ENCODE measurements at regions not wholly inside any gene's neighbourhood (a gene's known extent, or its start where the extent isn't known, plus 50 kb on each side); places are given as distances from the start of the nearest gene placed in this dataset.

- Histone ChIP-seq H3K4me3 (ENCODE audit: low read depth, low read length, poor library complexity, severe bottlenecking) (no peak overlapping the region), H3K27ac (ENCODE audit: low read depth, low read length, poor library complexity, severe bottlenecking) (no peak overlapping the region), H3K27me3 (ENCODE audit: insufficient read depth, low read length) (no peaks in the 10 kb centered on the region), H3K9me2 (ENCODE audit: low read depth, low read length) (no peaks in the 10 kb centered on the region), H3K79me2 (ENCODE audit: insufficient read depth, low read length) (no peaks in the 10 kb centered on the region), H3K9ac (ENCODE audit: low read length) (no peak overlapping the region), H3K9me3 (ENCODE audit: low read length) (no peaks in the 10 kb centered on the region), H3K4me1 (ENCODE audit: insufficient read depth, low read length, severe bottlenecking) (peaks cover 14% of the 10 kb centered on the region), H3F3A (ENCODE audit: insufficient read depth, low read length) (no peaks in the 10 kb centered on the region), H3K4me2 (ENCODE audit: low read length) (no peak overlapping the region), H3K36me3 (ENCODE audit: insufficient read depth, low read length) (no peaks in the 10 kb centered on the region), H4K20me1 (ENCODE audit: insufficient read depth, low read length) (no peaks in the 10 kb centered on the region), H2AFZ (ENCODE audit: low read length) (no peak overlapping the region)
- TF ChIP-seq CTCF (IDR thresholded peaks at IDR 0.05; ENCODE audit: low read length) = no peak
- no peak for TF ChIP-seq EZH2 (IDR thresholded peaks at IDR 0.05; ENCODE audit: borderline replicate concordance, low read length)
Measured at GRCh38 chr1:193472838-193473398, 286.5 kb upstream of the B3GALT2 start.

GRCh38 chr1:193472430-193472829 is 286.0 kb upstream of the B3GALT2 start:
- H3K9me3 ChIP-seq (ENCODE audit: low read length) = no peaks in the 10 kb centered on the region
- no peak overlapping the region for H3K9ac ChIP-seq (ENCODE audit: low read length)
- no peak overlapping the region for H3K4me3 ChIP-seq (ENCODE audit: low read depth, low read length, poor library complexity, severe bottlenecking)
- no peak overlapping the region for H3K4me2 ChIP-seq (ENCODE audit: low read length)
- TF ChIP-seq EZH2 (IDR thresholded peaks at IDR 0.05; ENCODE audit: borderline replicate concordance, low read length) (no peak), CTCF (IDR thresholded peaks at IDR 0.05; ENCODE audit: low read length) (no peak)
- no peak overlapping the region for H2AFZ ChIP-seq (ENCODE audit: low read length)
- H3F3A ChIP-seq (ENCODE audit: insufficient read depth, low read length) = no peaks in the 10 kb centered on the region
- H3K4me1 ChIP-seq (ENCODE audit: insufficient read depth, low read length, severe bottlenecking) = peaks cover 14% of the 10 kb centered on the region
- H3K27ac ChIP-seq (ENCODE audit: low read depth, low read length, poor library complexity, severe bottlenecking) = no peak overlapping the region
- no peaks in the 10 kb centered on the region for H3K79me2 ChIP-seq (ENCODE audit: insufficient read depth, low read length)
- no peaks in the 10 kb centered on the region for H3K9me2 ChIP-seq (ENCODE audit: low read depth, low read length)
- H3K27me3 ChIP-seq (ENCODE audit: insufficient read depth, low read length) = no peaks in the 10 kb centered on the region
- no peaks in the 10 kb centered on the region for H3K36me3 ChIP-seq (ENCODE audit: insufficient read depth, low read length)
- no peaks in the 10 kb centered on the region for H4K20me1 ChIP-seq (ENCODE audit: insufficient read depth, low read length)

GRCh38 chr1:193471981-193472380 is 285.6 kb upstream of the B3GALT2 start:
- Histone ChIP-seq H3F3A (ENCODE audit: insufficient read depth, low read length) (no peaks in the 10 kb centered on the region), H3K36me3 (ENCODE audit: insufficient read depth, low read length) (no peaks in the 10 kb centered on the region), H2AFZ (ENCODE audit: low read length) (no peak overlapping the region), H3K27me3 (ENCODE audit: insufficient read depth, low read length) (no peaks in the 10 kb centered on the region), H3K27ac (ENCODE audit: low read depth, low read length, poor library complexity, severe bottlenecking) (no peak overlapping the region), H3K4me3 (ENCODE audit: low read depth, low read length, poor library complexity, severe bottlenecking) (no peak overlapping the region), H4K20me1 (ENCODE audit: insufficient read depth, low read length) (no peaks in the 10 kb centered on the region), H3K9me3 (ENCODE audit: low read length) (no peaks in the 10 kb centered on the region), H3K9me2 (ENCODE audit: low read depth, low read length) (no peaks in the 10 kb centered on the region), H3K9ac (ENCODE audit: low read length) (no peak overlapping the region), H3K4me1 (ENCODE audit: insufficient read depth, low read length, severe bottlenecking) (peaks cover 14% of the 10 kb centered on the region), H3K4me2 (ENCODE audit: low read length) (no peak overlapping the region), H3K79me2 (ENCODE audit: insufficient read depth, low read length) (no peaks in the 10 kb centered on the region)
- TF ChIP-seq EZH2 (IDR thresholded peaks at IDR 0.05; ENCODE audit: borderline replicate concordance, low read length) = no peak
- no peak for TF ChIP-seq CTCF (IDR thresholded peaks at IDR 0.05; ENCODE audit: low read length)
